ENCODE measurements at regions not wholly inside any gene's neighbourhood (a gene's known extent, or its start where the extent isn't known, plus 50 kb on each side); places are given as distances from the start of the nearest gene placed in this dataset.

DNA sequence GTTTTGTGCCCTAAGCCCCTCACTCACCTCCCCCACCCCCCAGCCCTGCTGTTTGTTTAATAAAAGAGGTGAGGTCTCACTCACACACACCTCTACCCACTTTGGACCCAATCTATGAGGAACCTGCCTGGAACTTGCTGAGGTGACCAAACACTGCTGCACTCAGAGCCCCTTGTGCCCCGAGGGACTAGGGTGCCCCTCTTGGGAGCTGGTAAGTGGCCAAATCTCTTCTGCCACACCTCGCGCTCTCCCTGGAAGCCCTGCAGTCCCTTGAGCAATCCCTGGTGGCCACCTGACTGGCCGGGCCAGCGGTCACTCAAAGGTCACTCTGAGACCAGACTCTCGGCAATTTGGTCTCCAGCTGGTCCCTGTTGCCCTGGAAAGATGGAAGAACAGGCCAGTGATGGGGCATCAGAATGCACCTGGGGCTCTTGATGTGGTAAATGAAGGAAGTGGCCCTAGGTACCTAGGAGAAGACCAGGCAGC is 157.2 kb downstream of the MED10 start:
- no peaks in the 10 kb centered on the region for H3K36me3 ChIP-seq (ENCODE audit: insufficient read depth, low read length)

GRCh38 chr5:6220346-6221088 is 157.8 kb downstream of the MED10 start:
- no peaks in the 10 kb centered on the region for H4K20me1 ChIP-seq (ENCODE audit: insufficient read depth)
- no peak overlapping the region for H3K4me3 ChIP-seq (ENCODE audit: low read length)
- no peak overlapping the region for H3K27ac ChIP-seq (ENCODE audit: low read length)
- H3F3A ChIP-seq (ENCODE audit: insufficient read depth, low read length, poor library complexity, severe bottlenecking): no peaks in the 10 kb centered on the region
- H3K4me2 ChIP-seq (ENCODE audit: low read length): no peak overlapping the region
- no peak overlapping the region for H2AFZ ChIP-seq (ENCODE audit: low read depth, low read length)
- no peak overlapping the region for H3K9ac ChIP-seq (ENCODE audit: low read length)
- no peaks in the 10 kb centered on the region for H3K79me2 ChIP-seq (replicated peaks; ENCODE audit: insufficient read depth, low read length)
- H3K27me3 ChIP-seq (ENCODE audit: insufficient read depth, low read depth, low read length): no peaks in the 10 kb centered on the region
- H3K9me3 ChIP-seq (ENCODE audit: low read length): no peaks in the 10 kb centered on the region
- H3K36me3 ChIP-seq (ENCODE audit: insufficient read depth, low read length): no peaks in the 10 kb centered on the region
- no peaks in the 10 kb centered on the region for H3K9me2 ChIP-seq (ENCODE audit: insufficient read depth, low read length)
- TF ChIP-seq EP300 (conservative IDR thresholded peaks at IDR 0.05; ENCODE audit: poor library complexity, severe bottlenecking) (no peak), MXI1 (conservative IDR thresholded peaks at IDR 0.05; ENCODE audit: poor library complexity, severe bottlenecking) (no peak), SMC3 (conservative IDR thresholded peaks at IDR 0.05; ENCODE audit: poor library complexity) (no peak), TAF1 (IDR thresholded peaks at IDR 0.05; ENCODE audit: low read depth) (no peak), CTCF (IDR thresholded peaks at IDR 0.05; ENCODE audit: poor library complexity, severe bottlenecking) (no peak), RAD21 (conservative IDR thresholded peaks at IDR 0.05) (no peak), POLR2AphosphoS5 (IDR thresholded peaks at IDR 0.05) (no peak)
- TF ChIP-seq, protein P1, sequence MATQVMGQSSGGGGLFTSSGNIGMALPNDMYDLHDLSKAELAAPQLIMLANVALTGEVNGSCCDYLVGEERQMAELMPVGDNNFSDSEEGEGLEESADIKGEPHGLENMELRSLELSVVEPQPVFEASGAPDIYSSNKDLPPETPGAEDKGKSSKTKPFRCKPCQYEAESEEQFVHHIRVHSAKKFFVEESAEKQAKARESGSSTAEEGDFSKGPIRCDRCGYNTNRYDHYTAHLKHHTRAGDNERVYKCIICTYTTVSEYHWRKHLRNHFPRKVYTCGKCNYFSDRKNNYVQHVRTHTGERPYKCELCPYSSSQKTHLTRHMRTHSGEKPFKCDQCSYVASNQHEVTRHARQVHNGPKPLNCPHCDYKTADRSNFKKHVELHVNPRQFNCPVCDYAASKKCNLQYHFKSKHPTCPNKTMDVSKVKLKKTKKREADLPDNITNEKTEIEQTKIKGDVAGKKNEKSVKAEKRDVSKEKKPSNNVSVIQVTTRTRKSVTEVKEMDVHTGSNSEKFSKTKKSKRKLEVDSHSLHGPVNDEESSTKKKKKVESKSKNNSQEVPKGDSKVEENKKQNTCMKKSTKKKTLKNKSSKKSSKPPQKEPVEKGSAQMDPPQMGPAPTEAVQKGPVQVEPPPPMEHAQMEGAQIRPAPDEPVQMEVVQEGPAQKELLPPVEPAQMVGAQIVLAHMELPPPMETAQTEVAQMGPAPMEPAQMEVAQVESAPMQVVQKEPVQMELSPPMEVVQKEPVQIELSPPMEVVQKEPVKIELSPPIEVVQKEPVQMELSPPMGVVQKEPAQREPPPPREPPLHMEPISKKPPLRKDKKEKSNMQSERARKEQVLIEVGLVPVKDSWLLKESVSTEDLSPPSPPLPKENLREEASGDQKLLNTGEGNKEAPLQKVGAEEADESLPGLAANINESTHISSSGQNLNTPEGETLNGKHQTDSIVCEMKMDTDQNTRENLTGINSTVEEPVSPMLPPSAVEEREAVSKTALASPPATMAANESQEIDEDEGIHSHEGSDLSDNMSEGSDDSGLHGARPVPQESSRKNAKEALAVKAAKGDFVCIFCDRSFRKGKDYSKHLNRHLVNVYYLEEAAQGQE (IDR thresholded peaks at IDR 0.05; ENCODE audit: borderline replicate concordance): no peak

More for the DNA sequence above, 157.2 kb downstream of the MED10 start:
- H3K4me2 ChIP-seq (ENCODE audit: low read length): no peak overlapping the region
- H2AFZ ChIP-seq (ENCODE audit: low read depth, low read length): no peak overlapping the region
- no peaks in the 10 kb centered on the region for H3K9me3 ChIP-seq (ENCODE audit: low read length)
- H3K27ac ChIP-seq (ENCODE audit: low read length): no peak overlapping the region
- H3K79me2 ChIP-seq (replicated peaks; ENCODE audit: insufficient read depth, low read length): no peaks in the 10 kb centered on the region
- no peaks in the 10 kb centered on the region for H3K27me3 ChIP-seq (ENCODE audit: insufficient read depth, low read depth, low read length)
- H3K9ac ChIP-seq (ENCODE audit: low read length): no peak overlapping the region
- TF ChIP-seq TAF1 (IDR thresholded peaks at IDR 0.05; ENCODE audit: low read depth): no peak
- no peak for TF ChIP-seq SMC3 (conservative IDR thresholded peaks at IDR 0.05; ENCODE audit: poor library complexity)
- no peak for TF ChIP-seq POLR2AphosphoS5 (IDR thresholded peaks at IDR 0.05)
- no peak for TF ChIP-seq MXI1 (conservative IDR thresholded peaks at IDR 0.05; ENCODE audit: poor library complexity, severe bottlenecking)
- no peak for TF ChIP-seq EP300 (conservative IDR thresholded peaks at IDR 0.05; ENCODE audit: poor library complexity, severe bottlenecking)
- TF ChIP-seq CTCF (IDR thresholded peaks at IDR 0.05; ENCODE audit: poor library complexity, severe bottlenecking): no peak
- TF ChIP-seq, protein P1 (IDR thresholded peaks at IDR 0.05; ENCODE audit: borderline replicate concordance): no peak
- H3K9me2 ChIP-seq (ENCODE audit: insufficient read depth, low read length): no peaks in the 10 kb centered on the region
- H4K20me1 ChIP-seq (ENCODE audit: insufficient read depth): no peaks in the 10 kb centered on the region
- no peaks in the 10 kb centered on the region for H3F3A ChIP-seq (ENCODE audit: insufficient read depth, low read length, poor library complexity, severe bottlenecking)
- no peak overlapping the region for H3K4me3 ChIP-seq (ENCODE audit: low read length)

Measured in neural cell (in vitro differentiated cells).